ENCODE measurements at regions not wholly inside any gene's neighbourhood (a gene's known extent, or its start where the extent isn't known, plus 50 kb on each side); places are given as distances from the start of the nearest gene placed in this dataset.

DNA sequence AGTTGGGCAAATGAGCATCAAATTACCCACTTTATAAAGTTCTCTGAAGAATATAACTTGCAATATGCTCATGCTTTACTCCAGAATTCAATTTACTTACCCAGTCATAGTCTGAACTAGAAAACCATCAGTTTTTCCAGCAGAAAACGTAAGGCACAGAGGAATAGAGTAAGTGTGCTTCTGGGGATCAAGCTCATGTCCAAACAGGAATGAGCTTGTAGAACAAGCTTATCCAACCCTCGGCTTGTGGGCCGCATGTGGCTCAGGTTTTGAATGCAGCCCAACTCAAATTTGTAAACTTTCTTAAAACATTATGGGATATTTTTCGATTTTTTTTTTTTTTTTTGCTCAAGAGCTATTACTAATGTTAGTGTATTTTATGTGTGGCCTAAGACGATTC lies 308.5 kb upstream of the KLF12 start:
- TF ChIP-seq EP300 (IDR thresholded peaks at IDR 0.05; ENCODE audit: borderline replicate concordance) (no peak), TCF12 (IDR thresholded peaks at IDR 0.05; ENCODE audit: low read depth) (no peak), NFIC (IDR thresholded peaks at IDR 0.05) (no peak), ZBTB7A (IDR thresholded peaks at IDR 0.05; ENCODE audit: low read depth) (no peak), FOXM1 (IDR thresholded peaks at IDR 0.05; ENCODE audit: borderline replicate concordance, low read depth) (no peak), TAF1 (IDR thresholded peaks at IDR 0.05; ENCODE audit: low read depth) (no peak), TEAD4 (IDR thresholded peaks at IDR 0.05) (no peak), CREB1 (IDR thresholded peaks at IDR 0.05; ENCODE audit: low read depth) (no peak), CEBPB (IDR thresholded peaks at IDR 0.05) (no peak), EGR1 (IDR thresholded peaks at IDR 0.05) (no peak)
- TF ChIP-seq, protein P1, sequence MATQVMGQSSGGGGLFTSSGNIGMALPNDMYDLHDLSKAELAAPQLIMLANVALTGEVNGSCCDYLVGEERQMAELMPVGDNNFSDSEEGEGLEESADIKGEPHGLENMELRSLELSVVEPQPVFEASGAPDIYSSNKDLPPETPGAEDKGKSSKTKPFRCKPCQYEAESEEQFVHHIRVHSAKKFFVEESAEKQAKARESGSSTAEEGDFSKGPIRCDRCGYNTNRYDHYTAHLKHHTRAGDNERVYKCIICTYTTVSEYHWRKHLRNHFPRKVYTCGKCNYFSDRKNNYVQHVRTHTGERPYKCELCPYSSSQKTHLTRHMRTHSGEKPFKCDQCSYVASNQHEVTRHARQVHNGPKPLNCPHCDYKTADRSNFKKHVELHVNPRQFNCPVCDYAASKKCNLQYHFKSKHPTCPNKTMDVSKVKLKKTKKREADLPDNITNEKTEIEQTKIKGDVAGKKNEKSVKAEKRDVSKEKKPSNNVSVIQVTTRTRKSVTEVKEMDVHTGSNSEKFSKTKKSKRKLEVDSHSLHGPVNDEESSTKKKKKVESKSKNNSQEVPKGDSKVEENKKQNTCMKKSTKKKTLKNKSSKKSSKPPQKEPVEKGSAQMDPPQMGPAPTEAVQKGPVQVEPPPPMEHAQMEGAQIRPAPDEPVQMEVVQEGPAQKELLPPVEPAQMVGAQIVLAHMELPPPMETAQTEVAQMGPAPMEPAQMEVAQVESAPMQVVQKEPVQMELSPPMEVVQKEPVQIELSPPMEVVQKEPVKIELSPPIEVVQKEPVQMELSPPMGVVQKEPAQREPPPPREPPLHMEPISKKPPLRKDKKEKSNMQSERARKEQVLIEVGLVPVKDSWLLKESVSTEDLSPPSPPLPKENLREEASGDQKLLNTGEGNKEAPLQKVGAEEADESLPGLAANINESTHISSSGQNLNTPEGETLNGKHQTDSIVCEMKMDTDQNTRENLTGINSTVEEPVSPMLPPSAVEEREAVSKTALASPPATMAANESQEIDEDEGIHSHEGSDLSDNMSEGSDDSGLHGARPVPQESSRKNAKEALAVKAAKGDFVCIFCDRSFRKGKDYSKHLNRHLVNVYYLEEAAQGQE (IDR thresholded peaks at IDR 0.05; ENCODE audit: low read depth) = no peak

DNA sequence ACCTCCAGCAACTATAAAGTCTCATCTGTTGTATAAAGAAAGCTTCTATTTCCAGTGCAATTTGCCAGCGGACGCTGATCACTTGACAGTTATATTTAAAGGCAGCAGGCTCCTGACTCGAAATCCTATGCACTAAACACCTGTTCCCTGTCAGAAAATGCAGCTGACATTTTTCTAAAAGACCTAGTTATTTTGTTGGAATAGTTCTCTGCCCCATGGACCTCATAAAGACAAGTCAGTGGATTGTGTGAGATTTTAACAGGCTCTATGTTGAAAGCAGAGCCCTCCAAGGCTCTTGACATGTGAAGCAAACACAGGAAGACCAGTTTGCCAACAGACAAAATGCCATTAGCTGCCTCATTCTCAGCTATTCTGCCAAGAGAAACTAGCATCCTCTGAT lies 304.7 kb upstream of the KLF12 start:
- TF ChIP-seq, protein P2, sequence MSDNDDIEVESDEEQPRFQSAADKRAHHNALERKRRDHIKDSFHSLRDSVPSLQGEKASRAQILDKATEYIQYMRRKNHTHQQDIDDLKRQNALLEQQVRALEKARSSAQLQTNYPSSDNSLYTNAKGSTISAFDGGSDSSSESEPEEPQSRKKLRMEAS (IDR thresholded peaks at IDR 0.05) = no peak
- TF ChIP-seq EP300 (IDR thresholded peaks at IDR 0.05; ENCODE audit: borderline replicate concordance) (no peak), YY1 (IDR thresholded peaks at IDR 0.05; ENCODE audit: low read depth) (no peak), TEAD4 (IDR thresholded peaks at IDR 0.05) (no peak), TCF12 (IDR thresholded peaks at IDR 0.05; ENCODE audit: low read depth) (no peak), RAD21 (IDR thresholded peaks at IDR 0.05; ENCODE audit: low read depth) (no peak), FOXM1 (IDR thresholded peaks at IDR 0.05; ENCODE audit: borderline replicate concordance, low read depth) (no peak), EGR1 (IDR thresholded peaks at IDR 0.05) (no peak), NFIC (IDR thresholded peaks at IDR 0.05) (no peak), TAF1 (IDR thresholded peaks at IDR 0.05; ENCODE audit: low read depth) (no peak), CEBPB (IDR thresholded peaks at IDR 0.05) (no peak), CREB1 (IDR thresholded peaks at IDR 0.05; ENCODE audit: low read depth) (no peak), ZBTB7A (IDR thresholded peaks at IDR 0.05; ENCODE audit: low read depth) (no peak)
- TF ChIP-seq, protein P3, sequence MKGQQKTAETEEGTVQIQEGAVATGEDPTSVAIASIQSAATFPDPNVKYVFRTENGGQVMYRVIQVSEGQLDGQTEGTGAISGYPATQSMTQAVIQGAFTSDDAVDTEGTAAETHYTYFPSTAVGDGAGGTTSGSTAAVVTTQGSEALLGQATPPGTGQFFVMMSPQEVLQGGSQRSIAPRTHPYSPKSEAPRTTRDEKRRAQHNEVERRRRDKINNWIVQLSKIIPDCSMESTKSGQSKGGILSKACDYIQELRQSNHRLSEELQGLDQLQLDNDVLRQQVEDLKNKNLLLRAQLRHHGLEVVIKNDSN (IDR thresholded peaks at IDR 0.05) = no peak
- TF ChIP-seq, protein P1 (IDR thresholded peaks at IDR 0.05; ENCODE audit: low read depth) = no peak

DNA sequence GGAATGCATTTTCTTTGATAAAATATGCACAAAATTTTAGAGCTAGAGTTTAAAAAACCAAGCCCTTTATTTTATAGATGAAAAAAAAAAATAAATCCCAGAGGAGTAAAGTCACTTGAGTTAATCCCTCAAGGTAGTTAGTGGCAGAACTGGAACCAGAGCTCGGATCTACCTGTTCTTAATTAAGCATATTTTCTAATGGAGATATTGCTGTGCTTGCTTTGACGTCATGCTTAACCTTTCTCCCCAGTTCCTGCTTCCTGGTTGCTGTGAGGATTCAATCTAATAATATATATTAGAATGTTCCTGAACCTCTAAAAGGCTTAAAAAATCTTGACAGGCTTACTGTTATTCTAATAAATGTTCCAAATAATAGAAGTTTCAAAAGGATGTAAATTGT lies 300.6 kb upstream of the KLF12 start:
- TF ChIP-seq TCF12 (IDR thresholded peaks at IDR 0.05; ENCODE audit: low read depth) (no peak), CREB1 (IDR thresholded peaks at IDR 0.05; ENCODE audit: low read depth) (no peak), TAF1 (IDR thresholded peaks at IDR 0.05; ENCODE audit: low read depth) (no peak), YY1 (IDR thresholded peaks at IDR 0.05; ENCODE audit: low read depth) (no peak), NFIC (IDR thresholded peaks at IDR 0.05) (no peak), EGR1 (IDR thresholded peaks at IDR 0.05) (no peak), RAD21 (IDR thresholded peaks at IDR 0.05; ENCODE audit: low read depth) (no peak), ZBTB7A (IDR thresholded peaks at IDR 0.05; ENCODE audit: low read depth) (no peak), CEBPB (IDR thresholded peaks at IDR 0.05) (no peak), TEAD4 (IDR thresholded peaks at IDR 0.05) (no peak), EP300 (IDR thresholded peaks at IDR 0.05; ENCODE audit: borderline replicate concordance) (no peak), FOXM1 (IDR thresholded peaks at IDR 0.05; ENCODE audit: borderline replicate concordance, low read depth) (no peak)
- TF ChIP-seq, protein P1 (IDR thresholded peaks at IDR 0.05; ENCODE audit: low read depth) = no peak
- TF ChIP-seq, protein P2 (IDR thresholded peaks at IDR 0.05) = no peak
- TF ChIP-seq, protein P3 (IDR thresholded peaks at IDR 0.05) = no peak

DNA sequence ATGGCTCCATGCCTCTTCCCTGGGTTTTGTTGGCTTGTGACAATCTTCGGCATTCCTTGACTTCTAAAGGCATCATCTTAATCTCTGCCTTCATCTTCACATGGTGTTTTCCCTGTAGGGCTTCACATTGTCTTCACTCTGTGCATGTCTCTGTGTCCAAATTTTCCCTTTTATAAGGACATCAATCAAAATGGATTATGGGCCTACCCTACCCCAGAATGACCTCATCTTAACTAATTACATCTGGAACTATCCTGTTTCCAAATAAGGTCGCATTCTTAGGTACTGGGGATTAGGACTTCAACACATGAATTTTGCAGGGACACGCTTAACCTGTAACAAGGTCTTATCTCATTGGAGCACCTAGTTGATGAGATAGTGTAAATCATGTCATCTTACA lies 290.3 kb upstream of the KLF12 start:
- TF ChIP-seq, protein P1 (IDR thresholded peaks at IDR 0.05; ENCODE audit: low read depth) = no peak
- TF ChIP-seq YY1 (IDR thresholded peaks at IDR 0.05; ENCODE audit: low read depth) (no peak), RAD21 (IDR thresholded peaks at IDR 0.05; ENCODE audit: low read depth) (no peak), CREB1 (IDR thresholded peaks at IDR 0.05; ENCODE audit: low read depth) (no peak), TEAD4 (IDR thresholded peaks at IDR 0.05) (no peak), ZBTB7A (IDR thresholded peaks at IDR 0.05; ENCODE audit: low read depth) (no peak), EP300 (IDR thresholded peaks at IDR 0.05; ENCODE audit: borderline replicate concordance) (no peak), TAF1 (IDR thresholded peaks at IDR 0.05; ENCODE audit: low read depth) (no peak)
- TF ChIP-seq, protein P3 (IDR thresholded peaks at IDR 0.05) = no peak
- TF ChIP-seq, protein P2 (IDR thresholded peaks at IDR 0.05) = no peak

Measured in Ishikawa (cell line).